Prostate gland (tissue), 2 donors: ENCODE measurements at regions not wholly inside any gene's neighbourhood (a gene's known extent, or its start where the extent isn't known, plus 50 kb on each side); places are given as distances from the start of the nearest gene placed in this dataset.

ENCODE experiments used
- DNase-seq: peaks from one replicate; pipeline ENCODE4 v3.0.0-alpha.2; 2019; ENCODE audit warnings: low spot score
- H3K27ac ChIP-seq, 2 donors: fragments of 200-600 bp; sonication (generic); 2 replicates each; pipeline ENCODE4 v1.5.1; 2017 to 2019
- H3K27me3 ChIP-seq: fragments of 200-600 bp; sonication (generic); replicated peaks from 2 replicates; pipeline ENCODE4 v1.5.1; 2019; ENCODE audit not compliant: insufficient read depth
- H3K36me3 ChIP-seq, 2 donors: fragments of 200-600 bp; sonication (generic); 1 replicate in 1 of 2; 2 replicates in 1 of 2; pipeline versions ENCODE4 v1.5.1 to v1.8.1; 2017 to 2019
- H3K4me1 ChIP-seq: fragments of 200-600 bp; sonication (generic); replicated peaks from 2 replicates; pipeline ENCODE4 v1.5.1; 2019
- H3K4me3 ChIP-seq, 2 donors: fragments of 200-600 bp; sonication (generic); 2 replicates each; pipeline ENCODE4 v1.5.1; 2017 to 2019
- H3K9me3 ChIP-seq: fragments of 200-600 bp; sonication (generic); 2 replicates; pipeline ENCODE4 v1.5.1; 2017
- POLR2A ChIP-seq: fragments of 450-650 bp; IDR thresholded peaks from one replicate; pipeline ENCODE4 v1.6.1; 2016; ENCODE audit warnings: antibody characterized with exemption, mild to moderate bottlenecking
- POLR2AphosphoS5 ChIP-seq: sonication (generic); formaldehyde crosslinking; IDR thresholded peaks from one replicate; pipeline ENCODE4 v1.6.1; 2017; ENCODE audit warnings: antibody characterized with exemption
- WGBS: methylation state at CpG from one replicate; pipeline ENCODE4 v1.1.5; 2018; 5-methylcytosine and 5-hydroxymethylcytosine counted together
- intact Hi-C: fragments of 100-400 bp; cut with DNase I; formaldehyde crosslinking; loops from one replicate; pipeline ENCODE4 v1.14.2; 2022
- TF ChIP-seq, protein P1 (sequence below), 4 experiments: fragments of 200-600 bp in 2 of 4; fragments of 450-650 bp in 2 of 4; sonication (generic) in 2 of 4; IDR thresholded peaks; 1 replicate in 3 of 4; 2 replicates in 1 of 4; pipeline ENCODE4 v1.5.1; 2016 to 2019; ENCODE audit warnings: antibody characterized with exemption in 4 of 4, mild to moderate bottlenecking in 2 of 4, moderate library complexity in 2 of 4

DNA sequence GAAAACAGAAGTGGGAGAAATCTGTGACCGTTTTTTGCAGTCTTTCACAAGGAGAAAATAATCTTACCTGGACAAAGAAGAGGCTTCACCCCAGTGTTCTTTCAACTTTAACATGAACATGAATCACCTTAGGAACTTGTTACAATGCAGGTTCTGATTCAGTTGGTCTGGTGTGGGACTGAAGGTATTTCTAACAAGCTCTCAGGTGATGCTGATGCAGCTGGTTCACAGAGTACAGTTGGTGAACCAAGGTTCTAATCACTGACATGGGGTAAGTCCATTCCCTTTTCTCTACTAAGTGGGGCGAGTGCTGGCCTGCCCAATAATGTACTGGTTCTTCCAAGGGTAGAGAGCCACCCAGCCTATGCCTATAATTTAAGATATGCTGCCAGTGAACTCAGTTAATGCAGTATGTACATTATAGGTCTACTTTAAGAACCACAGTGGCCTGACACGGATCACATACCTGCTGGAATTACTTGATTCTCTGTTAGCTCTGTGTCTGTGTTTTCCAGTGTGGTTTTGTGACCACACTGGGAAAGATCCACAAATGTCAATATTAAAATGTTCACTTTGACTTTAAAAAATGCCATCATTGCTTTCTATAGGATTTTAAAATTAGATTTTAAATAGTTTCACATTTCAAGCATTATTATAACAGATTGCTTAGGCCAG lies 304.1 kb downstream of the ZNF621 start:
- Histone ChIP-seq H3K9me3 (no peaks in the 10 kb centered on the region), H3K4me3 (no peak overlapping the region), H3K36me3 (no peaks in the 10 kb centered on the region), H3K4me1 (no peaks in the 10 kb centered on the region), H3K27ac (no peak overlapping the region), H3K27me3 (no peaks in the 10 kb centered on the region)
- intact Hi-C loops = no loop called here
- DNase-seq = no peak
- no peak for TF ChIP-seq POLR2AphosphoS5
- TF ChIP-seq, protein P1, sequence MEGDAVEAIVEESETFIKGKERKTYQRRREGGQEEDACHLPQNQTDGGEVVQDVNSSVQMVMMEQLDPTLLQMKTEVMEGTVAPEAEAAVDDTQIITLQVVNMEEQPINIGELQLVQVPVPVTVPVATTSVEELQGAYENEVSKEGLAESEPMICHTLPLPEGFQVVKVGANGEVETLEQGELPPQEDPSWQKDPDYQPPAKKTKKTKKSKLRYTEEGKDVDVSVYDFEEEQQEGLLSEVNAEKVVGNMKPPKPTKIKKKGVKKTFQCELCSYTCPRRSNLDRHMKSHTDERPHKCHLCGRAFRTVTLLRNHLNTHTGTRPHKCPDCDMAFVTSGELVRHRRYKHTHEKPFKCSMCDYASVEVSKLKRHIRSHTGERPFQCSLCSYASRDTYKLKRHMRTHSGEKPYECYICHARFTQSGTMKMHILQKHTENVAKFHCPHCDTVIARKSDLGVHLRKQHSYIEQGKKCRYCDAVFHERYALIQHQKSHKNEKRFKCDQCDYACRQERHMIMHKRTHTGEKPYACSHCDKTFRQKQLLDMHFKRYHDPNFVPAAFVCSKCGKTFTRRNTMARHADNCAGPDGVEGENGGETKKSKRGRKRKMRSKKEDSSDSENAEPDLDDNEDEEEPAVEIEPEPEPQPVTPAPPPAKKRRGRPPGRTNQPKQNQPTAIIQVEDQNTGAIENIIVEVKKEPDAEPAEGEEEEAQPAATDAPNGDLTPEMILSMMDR (IDR thresholded peaks at IDR 0.05) = no peak
- no peak for TF ChIP-seq POLR2A
- WGBS = 71% methylated on average over 3 of the region's 3 CpGs

DNA sequence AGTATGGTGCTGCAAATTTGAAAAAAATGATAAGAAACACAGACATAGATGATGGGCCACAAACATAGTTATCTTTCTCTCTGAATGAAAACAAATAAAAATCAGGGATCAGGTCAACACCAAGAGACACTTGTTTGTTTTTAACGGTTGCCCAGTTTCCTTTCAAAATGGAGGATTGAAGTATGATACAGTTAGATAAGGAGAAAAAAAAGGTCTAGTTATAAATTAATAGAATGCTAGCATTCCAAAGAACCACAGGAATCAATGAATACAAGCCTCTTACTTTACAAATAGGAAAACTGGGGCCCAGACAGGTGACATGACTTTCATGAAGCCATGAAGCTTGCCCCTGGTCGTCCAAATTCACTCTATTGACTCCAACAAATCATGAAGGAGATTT lies 305.1 kb downstream of the ZNF621 start:
- H3K27ac ChIP-seq = no peak overlapping the region
- DNase-seq = no peak
- WGBS = 49% methylated on average over 2 of the region's 2 CpGs

DNA sequence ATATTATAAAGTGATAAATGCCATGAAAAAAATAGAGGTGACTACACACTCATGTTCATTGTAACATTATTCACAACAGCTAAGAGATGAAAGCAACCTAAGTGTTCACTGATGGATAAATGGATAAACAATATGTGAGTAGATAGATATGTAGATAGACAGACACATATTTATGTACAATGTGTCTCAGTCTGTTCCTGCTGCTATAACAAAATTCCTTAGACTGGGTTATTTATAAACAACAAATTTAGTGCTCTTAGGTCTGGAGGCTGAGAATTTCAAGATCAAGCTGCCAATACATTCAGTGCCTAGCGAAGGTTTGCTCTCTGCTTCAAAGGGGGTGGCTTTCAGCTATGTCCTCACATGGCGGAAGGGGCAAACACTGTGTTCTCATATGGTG lies 312.5 kb downstream of the ZNF621 start:
- Histone ChIP-seq H3K4me3 (no peak overlapping the region), H3K27me3 (no peaks in the 10 kb centered on the region), H3K9me3 (no peaks in the 10 kb centered on the region), H3K36me3 (no peaks in the 10 kb centered on the region), H3K27ac (no peak overlapping the region), H3K4me1 (no peaks in the 10 kb centered on the region)
- no peak for TF ChIP-seq POLR2A
- intact Hi-C loops = no loop called here
- 94% methylated on average over 2 of the region's 2 CpGs for WGBS
- no peak for DNase-seq

More for the DNA sequence above, 305.1 kb downstream of the ZNF621 start:
- Histone ChIP-seq H3K36me3 (no peaks in the 10 kb centered on the region), H3K9me3 (no peaks in the 10 kb centered on the region), H3K4me3 (no peak overlapping the region), H3K4me1 (no peaks in the 10 kb centered on the region), H3K27me3 (no peaks in the 10 kb centered on the region)
- intact Hi-C loops = no loop called here
- TF ChIP-seq, protein P1 (IDR thresholded peaks at IDR 0.05) = no peak
- TF ChIP-seq POLR2AphosphoS5 (no peak), POLR2A (no peak)

DNA sequence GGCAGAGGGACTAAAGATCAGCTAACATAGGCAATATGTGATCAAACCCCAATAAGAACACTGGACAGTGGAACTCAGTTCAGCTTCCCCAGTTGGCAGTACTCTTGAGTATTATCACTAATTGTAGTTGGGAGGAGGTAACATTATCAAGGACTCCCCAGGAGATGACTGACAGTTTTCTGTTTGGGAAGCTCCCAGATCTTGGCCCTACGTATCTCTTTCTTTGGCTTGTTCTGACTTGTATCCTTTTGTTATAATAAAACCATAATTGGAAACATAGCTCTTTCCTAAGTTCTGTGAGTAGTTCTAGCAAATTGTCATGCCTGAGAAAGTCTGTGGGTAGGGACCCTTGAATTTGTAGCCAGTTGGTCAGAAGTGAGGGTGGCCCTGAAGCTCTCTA lies 316.4 kb downstream of the ZNF621 start:
- H3K9me3 ChIP-seq = no peaks in the 10 kb centered on the region
- H3K36me3 ChIP-seq = no peaks in the 10 kb centered on the region
- no peaks in the 10 kb centered on the region for H3K27me3 ChIP-seq
- no peak overlapping the region for H3K27ac ChIP-seq
- no peak overlapping the region for H3K4me3 ChIP-seq
- intact Hi-C loops = no loop called here
- TF ChIP-seq, protein P1 (IDR thresholded peaks at IDR 0.05) = no peak
- no peak for TF ChIP-seq POLR2A
- TF ChIP-seq POLR2AphosphoS5 = no peak
- 69% methylated on average over 1 of the region's 1 CpG for WGBS
- no peak for DNase-seq
- no peaks in the 10 kb centered on the region for H3K4me1 ChIP-seq

DNA sequence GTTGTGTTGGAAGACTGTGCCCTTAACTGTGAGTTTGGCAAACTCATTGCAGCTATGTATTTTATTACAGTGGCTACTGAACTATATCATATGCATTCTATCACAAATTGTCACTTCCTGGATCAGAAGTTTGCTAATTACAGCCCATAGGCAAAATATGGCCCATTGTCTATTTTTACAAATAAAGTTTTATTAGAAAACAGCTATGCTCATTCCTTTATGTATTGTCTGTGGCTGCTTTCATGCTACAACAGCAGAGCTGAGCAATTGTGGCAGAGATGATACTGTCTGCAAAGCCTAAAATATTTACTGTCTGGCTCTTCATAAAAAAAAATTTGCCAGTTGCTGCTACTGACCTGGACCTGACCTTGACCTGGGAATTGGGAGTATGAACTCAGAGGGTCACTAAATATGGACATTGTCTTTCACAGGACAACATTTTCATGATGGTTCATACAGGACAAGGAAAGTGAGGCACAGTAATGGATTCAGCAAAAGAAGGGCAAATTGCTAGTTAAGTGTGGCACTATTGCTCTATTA lies 316.9 kb downstream of the ZNF621 start:
- no peaks in the 10 kb centered on the region for H3K4me1 ChIP-seq
- no peak for DNase-seq
- no peak overlapping the region for H3K27ac ChIP-seq
- no peaks in the 10 kb centered on the region for H3K27me3 ChIP-seq
- TF ChIP-seq, protein P1 (IDR thresholded peaks at IDR 0.05) = no peak
- no peak overlapping the region for H3K4me3 ChIP-seq
- no peaks in the 10 kb centered on the region for H3K9me3 ChIP-seq
- no peaks in the 10 kb centered on the region for H3K36me3 ChIP-seq
- intact Hi-C loops = no loop called here
